ENCODE measurements at regions not wholly inside any gene's neighbourhood (a gene's known extent, or its start where the extent isn't known, plus 50 kb on each side); places are given as distances from the start of the nearest gene placed in this dataset.

DNA sequence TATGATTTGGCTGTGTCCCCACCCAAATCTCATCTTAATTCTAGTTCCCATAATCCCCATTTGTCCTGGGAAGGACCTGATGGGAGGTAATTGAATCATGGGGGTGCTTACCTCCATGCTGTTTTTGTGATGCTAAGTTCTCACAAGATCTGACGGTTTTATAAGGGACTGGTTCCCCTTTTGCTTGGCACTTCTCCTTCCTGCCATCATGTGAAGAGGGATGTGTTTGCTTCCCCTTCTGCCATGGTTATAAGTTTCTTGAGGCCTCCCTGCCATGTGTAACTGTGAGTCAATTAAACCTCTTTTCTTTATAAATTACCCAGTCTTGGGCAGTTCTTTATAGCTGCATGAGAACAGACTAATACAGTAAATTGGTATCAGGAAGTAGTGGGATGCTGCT lies 114.1 kb downstream of the ZNF648 start:
- no peak for TF ChIP-seq POLR2A (IDR thresholded peaks at IDR 0.05; ENCODE audit: low read depth, low read length)
- TF ChIP-seq POLR2AphosphoS5 (IDR thresholded peaks at IDR 0.05; ENCODE audit: low read depth, low read length), result no peak
- TF ChIP-seq TAF1 (IDR thresholded peaks at IDR 0.05; ENCODE audit: borderline replicate concordance, low read depth, low read length), result no peak
